ENCODE measurements at regions not wholly inside any gene's neighbourhood (a gene's known extent, or its start where the extent isn't known, plus 50 kb on each side); places are given as distances from the start of the nearest gene placed in this dataset.

DNA sequence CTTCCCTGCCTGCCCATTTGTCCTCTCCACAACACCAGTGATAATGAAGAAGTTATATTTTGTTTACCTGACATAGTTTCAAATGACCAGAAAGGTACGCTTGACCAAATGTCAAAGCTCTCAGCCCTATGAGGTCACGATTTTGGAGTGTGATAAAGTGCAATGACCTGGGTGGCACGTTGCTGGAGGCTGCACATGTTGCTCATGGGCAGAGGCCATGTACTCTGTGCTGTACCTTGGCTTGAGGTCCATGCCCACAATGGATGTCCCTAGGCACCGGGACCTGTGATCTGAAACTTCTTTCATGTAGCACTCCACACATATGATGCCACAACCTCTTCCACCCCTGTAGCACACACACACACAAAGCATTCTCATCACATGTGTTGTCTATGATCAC, 164.0 kb upstream of the HEY2 start:
- DNase-seq = no peak
- peak overlapping the region in 1 of 12 donors; percentile 70 for H3K27ac ChIP-seq
- no peak overlapping the region for H3K4me3 ChIP-seq

DNA sequence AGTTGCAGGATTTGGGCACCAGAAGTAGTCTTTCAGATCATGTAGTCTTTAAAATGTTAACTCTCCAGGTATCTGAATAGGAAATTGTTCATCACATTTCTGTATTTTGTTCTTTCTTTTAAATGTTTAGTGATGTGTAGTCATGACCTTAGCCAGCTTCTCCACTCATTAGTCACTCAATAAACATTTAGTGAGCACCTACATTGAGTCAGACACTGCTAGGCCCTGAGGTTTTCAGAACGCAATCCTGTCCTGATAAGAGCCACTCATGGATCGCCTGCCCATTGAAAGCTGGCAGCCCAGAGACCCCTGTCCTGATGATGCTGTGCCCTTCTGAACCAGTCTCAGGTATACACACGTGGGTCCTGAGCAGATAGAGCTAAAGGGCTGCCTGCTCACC, 163.4 kb upstream of the HEY2 start:
- intact Hi-C loops (cut with DNase I) = loop anchor here in 9 of 10 donors (5.0 to 10.0 kb wide), 5 partner anchors 86 to 271 kb away; partner anchors contain the start of gene HEY2 (in 8 of the 9)
- Histone ChIP-seq H3K27ac (no peak overlapping the region), H3K4me3 (no peak overlapping the region), H3K4me1 (peaks cover 0 to 26% (median 3%) of the 10 kb centered on the region in 12 donors), H3K9me3 (no peaks in the 10 kb centered on the region), H3K36me3 (no peaks in the 10 kb centered on the region), H3K27me3 (no peaks in the 10 kb centered on the region)
- DNase-seq (no peak), ATAC-seq (no peak)
- 77 to 90% (median 83%) methylated on average over 3 of the region's 3 CpGs for WGBS, 4 donors
- TF ChIP-seq POLR2A (IDR thresholded peaks at IDR 0.05) = no peak
- TF ChIP-seq, protein P1, sequence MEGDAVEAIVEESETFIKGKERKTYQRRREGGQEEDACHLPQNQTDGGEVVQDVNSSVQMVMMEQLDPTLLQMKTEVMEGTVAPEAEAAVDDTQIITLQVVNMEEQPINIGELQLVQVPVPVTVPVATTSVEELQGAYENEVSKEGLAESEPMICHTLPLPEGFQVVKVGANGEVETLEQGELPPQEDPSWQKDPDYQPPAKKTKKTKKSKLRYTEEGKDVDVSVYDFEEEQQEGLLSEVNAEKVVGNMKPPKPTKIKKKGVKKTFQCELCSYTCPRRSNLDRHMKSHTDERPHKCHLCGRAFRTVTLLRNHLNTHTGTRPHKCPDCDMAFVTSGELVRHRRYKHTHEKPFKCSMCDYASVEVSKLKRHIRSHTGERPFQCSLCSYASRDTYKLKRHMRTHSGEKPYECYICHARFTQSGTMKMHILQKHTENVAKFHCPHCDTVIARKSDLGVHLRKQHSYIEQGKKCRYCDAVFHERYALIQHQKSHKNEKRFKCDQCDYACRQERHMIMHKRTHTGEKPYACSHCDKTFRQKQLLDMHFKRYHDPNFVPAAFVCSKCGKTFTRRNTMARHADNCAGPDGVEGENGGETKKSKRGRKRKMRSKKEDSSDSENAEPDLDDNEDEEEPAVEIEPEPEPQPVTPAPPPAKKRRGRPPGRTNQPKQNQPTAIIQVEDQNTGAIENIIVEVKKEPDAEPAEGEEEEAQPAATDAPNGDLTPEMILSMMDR (IDR thresholded peaks at IDR 0.05) = no peak

More for the DNA sequence above, 164.0 kb upstream of the HEY2 start:
- Histone ChIP-seq H3K9me3 (no peaks in the 10 kb centered on the region), H3K27me3 (no peaks in the 10 kb centered on the region), H3K4me1 (peaks cover 0 to 26% (median 3%) of the 10 kb centered on the region in 12 donors), H3K36me3 (no peaks in the 10 kb centered on the region)
- 83 to 92% (median 86%) methylated on average over 4 of the region's 4 CpGs for WGBS, 4 donors
- TF ChIP-seq POLR2A (IDR thresholded peaks at IDR 0.05) = no peak
- TF ChIP-seq, protein P1 (IDR thresholded peaks at IDR 0.05) = no peak
- intact Hi-C loops (cut with DNase I) = loop anchor here in 9 of 10 donors (5.0 to 10.0 kb wide), 5 partner anchors 87 to 271 kb away; partner anchors contain the start of gene HEY2 (in 8 of the 9)
- ATAC-seq = no peak

GRCh38 chr6:125586605-125587004, 162.8 kb upstream of the HEY2 start:
- no peaks in the 10 kb centered on the region for H3K36me3 ChIP-seq
- WGBS, 4 donors = 96 to 98% (median 97%) methylated on average over 1 of the region's 1 CpG
- no peak overlapping the region for H3K27ac ChIP-seq

More at GRCh38 chr6:125586605-125587004, 162.8 kb upstream of the HEY2 start:
- TF ChIP-seq, protein P1 (IDR thresholded peaks at IDR 0.05) = no peak
- no peak for TF ChIP-seq POLR2A (IDR thresholded peaks at IDR 0.05)
- ATAC-seq (no peak), DNase-seq (no peak)
- no peaks in the 10 kb centered on the region for H3K27me3 ChIP-seq
- intact Hi-C loops (cut with DNase I) = loop anchor here in 9 of 10 donors (5.0 to 10.0 kb wide), 5 partner anchors 86 to 272 kb away; partner anchors contain the start of gene HEY2 (in 8 of the 9)
- H3K4me1 ChIP-seq = peaks cover 0 to 26% (median 3%) of the 10 kb centered on the region in 12 donors
- no peak overlapping the region for H3K4me3 ChIP-seq
- H3K9me3 ChIP-seq = no peaks in the 10 kb centered on the region
